ENCODE measurements at regions not wholly inside any gene's neighbourhood (a gene's known extent, or its start where the extent isn't known, plus 50 kb on each side); places are given as distances from the start of the nearest gene placed in this dataset.

DNA sequence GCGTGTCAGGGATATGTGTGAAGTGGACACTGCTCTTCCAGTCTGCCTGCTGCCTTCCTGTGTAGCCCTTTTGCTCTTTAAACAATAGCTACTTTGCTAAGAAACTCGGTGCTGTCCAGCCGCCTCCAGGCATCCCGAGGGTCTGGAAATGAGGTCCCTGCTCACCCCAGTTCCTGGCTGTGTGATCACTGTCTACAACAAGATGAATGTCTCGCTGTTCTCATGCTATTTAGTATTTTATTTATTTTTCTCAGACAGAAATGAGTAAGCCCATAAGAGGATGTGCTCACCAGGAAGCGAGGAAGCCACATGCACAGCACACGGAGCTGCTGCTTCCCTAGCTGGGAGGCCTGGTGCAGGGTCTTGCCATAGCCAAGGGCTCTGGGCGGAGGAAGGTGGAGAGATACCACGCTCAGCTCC lies 167.0 kb upstream of the PITRM1 start:
- TF ChIP-seq, protein P1, sequence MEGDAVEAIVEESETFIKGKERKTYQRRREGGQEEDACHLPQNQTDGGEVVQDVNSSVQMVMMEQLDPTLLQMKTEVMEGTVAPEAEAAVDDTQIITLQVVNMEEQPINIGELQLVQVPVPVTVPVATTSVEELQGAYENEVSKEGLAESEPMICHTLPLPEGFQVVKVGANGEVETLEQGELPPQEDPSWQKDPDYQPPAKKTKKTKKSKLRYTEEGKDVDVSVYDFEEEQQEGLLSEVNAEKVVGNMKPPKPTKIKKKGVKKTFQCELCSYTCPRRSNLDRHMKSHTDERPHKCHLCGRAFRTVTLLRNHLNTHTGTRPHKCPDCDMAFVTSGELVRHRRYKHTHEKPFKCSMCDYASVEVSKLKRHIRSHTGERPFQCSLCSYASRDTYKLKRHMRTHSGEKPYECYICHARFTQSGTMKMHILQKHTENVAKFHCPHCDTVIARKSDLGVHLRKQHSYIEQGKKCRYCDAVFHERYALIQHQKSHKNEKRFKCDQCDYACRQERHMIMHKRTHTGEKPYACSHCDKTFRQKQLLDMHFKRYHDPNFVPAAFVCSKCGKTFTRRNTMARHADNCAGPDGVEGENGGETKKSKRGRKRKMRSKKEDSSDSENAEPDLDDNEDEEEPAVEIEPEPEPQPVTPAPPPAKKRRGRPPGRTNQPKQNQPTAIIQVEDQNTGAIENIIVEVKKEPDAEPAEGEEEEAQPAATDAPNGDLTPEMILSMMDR (IDR thresholded peaks at IDR 0.05; ENCODE audit: extremely low read depth in 1 of 2, insufficient read depth in 1 of 2, low read depth in 1 of 2, low read length in 2 of 2): no peak
- no peak for TF ChIP-seq EZH2 (IDR thresholded peaks at IDR 0.05; ENCODE audit: borderline replicate concordance, low read depth, low read length, severe bottlenecking)
- no peak for TF ChIP-seq POLR2AphosphoS5 (IDR thresholded peaks at IDR 0.05; ENCODE audit: insufficient read depth, low read depth, low read length)
- no peak for TF ChIP-seq GATA2 (IDR thresholded peaks at IDR 0.05; ENCODE audit: insufficient read depth, insufficient read length, low read depth, low read length)
- no peak for TF ChIP-seq POLR2A (IDR thresholded peaks at IDR 0.05; ENCODE audit: low read depth, low read length)
- TF ChIP-seq FOS (IDR thresholded peaks at IDR 0.05; ENCODE audit: borderline replicate concordance, insufficient read depth, low read length): peak; percentile 39
- TF ChIP-seq, protein P2, sequence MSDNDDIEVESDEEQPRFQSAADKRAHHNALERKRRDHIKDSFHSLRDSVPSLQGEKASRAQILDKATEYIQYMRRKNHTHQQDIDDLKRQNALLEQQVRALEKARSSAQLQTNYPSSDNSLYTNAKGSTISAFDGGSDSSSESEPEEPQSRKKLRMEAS (IDR thresholded peaks at IDR 0.05; ENCODE audit: insufficient read depth, insufficient read length): no peak
